HepG2 (cell line): ENCODE measurements at regions not wholly inside any gene's neighbourhood (a gene's known extent, or its start where the extent isn't known, plus 50 kb on each side); places are given as distances from the start of the nearest gene placed in this dataset.

Experiments used
- ATAC-seq: fragments of 200-7000 bp; cut with Tn5 transposase; 3 replicates; pipeline ENCODE4 v1.9.1; 2020; ENCODE audit warnings: mild to moderate bottlenecking, moderate library complexity
- BruUV-seq: library from RNA; stranded (reverse); fragments of 400-500 nt; replicated peaks from 2 replicates; lab custom pipeline; 2021; lab: Mats Ljungman, UMichigan
- CTCF ChIA-PET: fragments of 300-600 bp; formaldehyde crosslinking; extraction: SDS; loops from one replicate; lab custom pipeline; 2021; ENCODE audit warnings: low total read pairs, inconsistent platforms, low intra/inter-chr PET ratio; lab: Yijun Ruan, JAX
- POLR2A ChIA-PET: fragments of 350-600 bp; sonication (Branson Sonifier 250); formaldehyde crosslinking; loops from one replicate; lab custom pipeline; 2020; ENCODE audit warnings: antibody characterized with exemption, inconsistent platforms; lab: Yijun Ruan, JAX
- DNase-seq: peaks from one replicate; pipeline ENCODE4 v3.0.0-alpha.2; 2015; ENCODE audit warnings: low spot score
- FAIRE-seq: peaks from 3 replicates; lab custom pipeline; 2011; peaks lifted over from hg19 to GRCh38; lab: Jason Lieb, UNC
- H2AFZ ChIP-seq: one replicate; pipeline ENCODE4 v1.6.1; 2011; ENCODE audit warnings: low read length, inconsistent platforms
- H3K27ac ChIP-seq: fragments of 300-600 bp; 3 replicates; pipeline ENCODE4 v1.8.0; 2011; ENCODE audit warnings: mixed run types, mild to moderate bottlenecking, mixed read lengths, low read length, inconsistent platforms; ENCODE audit not compliant: insufficient read depth; ENCODE audit errors: extremely low read length
- H3K27me3 ChIP-seq, 2 experiments: fragments of 200-600 bp in 1 of 2; 2 replicates in 1 of 2; 3 replicates in 1 of 2; pipeline versions ENCODE4 v1.6.0 to v1.8.0; 2011; ENCODE audit warnings: low read length in 2 of 2, mild to moderate bottlenecking in 2 of 2, moderate library complexity in 2 of 2, inconsistent platforms in 1 of 2; ENCODE audit not compliant: insufficient read depth in 2 of 2, control insufficient read depth in 1 of 2
- H3K36me3 ChIP-seq, 2 experiments: fragments of 200-600 bp in 1 of 2; replicated peaks in 1 of 2; 2 replicates in 1 of 2; 3 replicates in 1 of 2; pipeline versions ENCODE4 v1.5.1 to v1.8.0; 2011; ENCODE audit warnings: low read length in 2 of 2, inconsistent platforms in 1 of 2; ENCODE audit not compliant: insufficient read depth in 2 of 2, control insufficient read depth in 1 of 2
- H3K4me1 ChIP-seq: 2 replicates; pipeline ENCODE4 v1.5.1; 2012; ENCODE audit warnings: low read length, inconsistent platforms; ENCODE audit not compliant: insufficient read depth
- H3K4me2 ChIP-seq: 2 replicates; pipeline ENCODE4 v1.6.0; 2011; ENCODE audit warnings: low read depth, low read length, inconsistent platforms
- H3K4me3 ChIP-seq, 3 experiments: fragments of 200-600 bp in 1 of 3; sonication (generic), shearing (Covaris generic) in 1 of 3; replicated peaks in 1 of 3; 2 replicates each; pipeline ENCODE4 v1.5.1; 2011 to 2016; ENCODE audit warnings: low read length in 3 of 3, inconsistent platforms in 2 of 3, low read depth in 2 of 3, mild to moderate bottlenecking in 2 of 3, control low read depth in 1 of 3, mixed read lengths in 1 of 3; ENCODE audit not compliant: insufficient read depth in 1 of 3
- H3K79me2 ChIP-seq: one replicate; pipeline ENCODE4 v1.6.1; 2011; ENCODE audit warnings: low read length, inconsistent platforms; ENCODE audit not compliant: insufficient read depth
- H3K9ac ChIP-seq: 2 replicates; pipeline ENCODE4 v1.6.0; 2011; ENCODE audit warnings: mild to moderate bottlenecking, low read depth, low read length, inconsistent platforms; ENCODE audit not compliant: insufficient read depth
- H3K9me3 ChIP-seq: 2 replicates; pipeline ENCODE4 v1.5.1; 2012; ENCODE audit warnings: mild to moderate bottlenecking, low read length
- H4K20me1 ChIP-seq: 2 replicates; pipeline ENCODE4 v1.6.0; 2011; ENCODE audit warnings: inconsistent platforms, mild to moderate bottlenecking, low read length, moderate library complexity; ENCODE audit not compliant: insufficient read depth
- CCAR2 ChIP-seq: fragments of 200-400 bp; formaldehyde crosslinking; optimal IDR thresholded peaks from 2 replicates; pipeline ENCODE3; 2018; ENCODE audit warnings: low read depth, mild to moderate bottlenecking, low read length, moderate library complexity
- GMEB1 ChIP-seq: sonication (generic); formaldehyde crosslinking; IDR thresholded peaks from 2 replicates; pipeline ENCODE4 v1.5.1; 2020; ENCODE audit warnings: missing genetic modification reagents, mild to moderate bottlenecking, borderline replicate concordance
- HNRNPK ChIP-seq: fragments of 200-400 bp; formaldehyde crosslinking; IDR thresholded peaks from 2 replicates; pipeline ENCODE4 v1.6.1; 2018; ENCODE audit warnings: low read length, low read depth, moderate library complexity, mild to moderate bottlenecking; ENCODE audit not compliant: poor library complexity, severe bottlenecking
- HOXA7 ChIP-seq: sonication (generic); formaldehyde crosslinking; IDR thresholded peaks from 2 replicates; pipeline ENCODE4 v1.8.1; 2022; ENCODE audit warnings: mild to moderate bottlenecking, missing genetic modification reagents, moderate library complexity
- PCBP1 ChIP-seq: fragments of 200-400 bp; formaldehyde crosslinking; IDR thresholded peaks from 2 replicates; pipeline ENCODE4 v1.6.1; 2017; ENCODE audit warnings: mild to moderate bottlenecking, low read depth, low read length, borderline replicate concordance
- POGK ChIP-seq: sonication (generic); formaldehyde crosslinking; conservative IDR thresholded peaks from 2 replicates; pipeline ENCODE4 v1.8.0; 2022; ENCODE audit warnings: mild to moderate bottlenecking, moderate library complexity, missing genetic modification reagents
- SNRNP70 ChIP-seq: fragments of 200-400 bp; formaldehyde crosslinking; IDR thresholded peaks from 2 replicates; pipeline ENCODE4 v1.6.1; 2017; ENCODE audit warnings: mild to moderate bottlenecking, low read depth, low read length, moderate library complexity
- TOE1 ChIP-seq: sonication (generic); formaldehyde crosslinking; IDR thresholded peaks from 2 replicates; pipeline ENCODE4 v1.4.0; 2020; ENCODE audit warnings: mild to moderate bottlenecking, missing genetic modification reagents
- ZFP90 ChIP-seq: sonication (generic); formaldehyde crosslinking; IDR thresholded peaks from 2 replicates; pipeline ENCODE4 v1.8.0; 2022; ENCODE audit warnings: missing genetic modification reagents, mild to moderate bottlenecking, inconsistent platforms, borderline replicate concordance
- ZFX ChIP-seq: sonication (generic); formaldehyde crosslinking; IDR thresholded peaks from 2 replicates; pipeline ENCODE4 v1.4.0; 2020; ENCODE audit warnings: mild to moderate bottlenecking, low read depth, missing genetic modification reagents, moderate library complexity
- ZMAT3 ChIP-seq: sonication (generic); formaldehyde crosslinking; conservative IDR thresholded peaks from 2 replicates; pipeline ENCODE4 v1.7.0; 2021; ENCODE audit warnings: missing genetic modification reagents
- ZNF335 ChIP-seq: sonication (generic); formaldehyde crosslinking; IDR thresholded peaks from 2 replicates; pipeline ENCODE4 v1.4.0; 2020; ENCODE audit warnings: missing genetic modification reagents
- WGBS: methylation state at CpG from one replicate; pipeline ENCODE4 v1.1.6; 2017; ENCODE audit warnings: low lambda C conversion rate; 5-methylcytosine and 5-hydroxymethylcytosine counted together
- in situ Hi-C: cut with HindIII; loops from 2 replicates; pipeline ENCODE4 v1.10.0; 2017; ENCODE audit warnings: low pct_unique_long_range_greater_than_20kb; ENCODE audit not compliant: extremely low pct_ligation_motif_present
- intact Hi-C: fragments of 100-400 bp; cut with micrococcal nuclease; formaldehyde crosslinking; loops from one replicate; pipeline ENCODE4 v1.10.0; 2022; ENCODE audit not compliant: unreplicated experiment
- TF ChIP-seq, protein P1 (sequence below): sonication (generic); formaldehyde crosslinking; conservative IDR thresholded peaks from 2 replicates; pipeline ENCODE4 v1.4.0; 2020; ENCODE audit warnings: missing genetic modification reagents

- in situ Hi-C loops = no loop called here
Measured at GRCh38 chr15:98536976-98537375, 111.4 kb upstream of the IGF1R start.

DNA sequence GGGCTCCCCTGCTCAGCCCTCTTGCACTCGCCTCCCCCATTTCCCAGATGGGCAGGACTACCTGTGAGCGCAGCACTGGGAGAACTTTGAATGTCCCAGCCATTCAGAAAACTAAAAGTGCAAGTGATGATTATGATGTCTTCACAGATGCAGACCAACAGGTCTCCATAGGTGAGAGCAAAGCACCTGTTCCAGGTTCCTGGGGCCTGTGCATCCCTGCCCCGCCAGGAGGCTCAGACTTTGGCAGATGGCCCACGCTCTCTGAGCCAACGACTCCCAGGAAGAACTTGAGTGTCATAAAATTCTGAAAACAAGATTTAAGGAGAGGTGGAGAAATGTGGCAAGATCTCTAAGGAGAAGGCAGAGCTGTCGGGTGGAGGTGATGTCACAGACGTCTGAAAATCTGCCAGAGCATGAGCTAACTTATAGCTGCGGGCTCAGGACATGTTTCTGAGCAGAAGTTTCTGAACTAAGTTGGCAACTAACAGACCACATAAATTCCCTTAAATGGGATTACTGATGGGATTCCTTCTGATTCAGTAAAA lies 110.8 kb upstream of the IGF1R start:
- no peak for FAIRE-seq
- no peak overlapping the region for H3K4me3 ChIP-seq
- no peak overlapping the region for H3K9ac ChIP-seq
- H3K4me2 ChIP-seq = no peak overlapping the region
- WGBS = 7% methylated on average over 8 of the region's 8 CpGs
- H3K9me3 ChIP-seq = no peaks in the 10 kb centered on the region
- intact Hi-C loops (no loop called here), in situ Hi-C loops (no loop called here)
- ChIA-PET POLR2A (no interaction called here), CTCF (no interaction called here)
- no peak overlapping the region for H3K27ac ChIP-seq
- no peaks in the 10 kb centered on the region for H3K36me3 ChIP-seq
- no TSS peak for BruUV-seq
- no peak for ATAC-seq
- peaks cover 0 to 38% of the 10 kb centered on the region in 2 experiments; a peak in 4 of 5 replicates for H3K27me3 ChIP-seq
- no peak overlapping the region for H2AFZ ChIP-seq
- no peaks in the 10 kb centered on the region for H3K4me1 ChIP-seq
- no peaks in the 10 kb centered on the region for H3K79me2 ChIP-seq
- no peaks in the 10 kb centered on the region for H4K20me1 ChIP-seq
- no peak for DNase-seq
- TF ChIP-seq ZNF335 (CRISPR knock-in tag) = no peak
- no peak for TF ChIP-seq SNRNP70
- TF ChIP-seq ZFP90 (CRISPR knock-in tag) = no peak
- no peak for TF ChIP-seq POGK
- no peak for TF ChIP-seq ZMAT3
- TF ChIP-seq, protein P1, sequence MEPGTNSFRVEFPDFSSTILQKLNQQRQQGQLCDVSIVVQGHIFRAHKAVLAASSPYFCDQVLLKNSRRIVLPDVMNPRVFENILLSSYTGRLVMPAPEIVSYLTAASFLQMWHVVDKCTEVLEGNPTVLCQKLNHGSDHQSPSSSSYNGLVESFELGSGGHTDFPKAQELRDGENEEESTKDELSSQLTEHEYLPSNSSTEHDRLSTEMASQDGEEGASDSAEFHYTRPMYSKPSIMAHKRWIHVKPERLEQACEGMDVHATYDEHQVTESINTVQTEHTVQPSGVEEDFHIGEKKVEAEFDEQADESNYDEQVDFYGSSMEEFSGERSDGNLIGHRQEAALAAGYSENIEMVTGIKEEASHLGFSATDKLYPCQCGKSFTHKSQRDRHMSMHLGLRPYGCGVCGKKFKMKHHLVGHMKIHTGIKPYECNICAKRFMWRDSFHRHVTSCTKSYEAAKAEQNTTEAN (CRISPR knock-in tag) = no peak
- no peak for TF ChIP-seq HOXA7 (CRISPR knock-in tag)
- TF ChIP-seq ZFX (CRISPR knock-in tag) = no peak
- no peak for TF ChIP-seq CCAR2
- no peak for TF ChIP-seq TOE1 (CRISPR knock-in tag)

More at GRCh38 chr15:98536976-98537375, 111.4 kb upstream of the IGF1R start:
- intact Hi-C loops = no loop called here
- BruUV-seq = no TSS peak
- WGBS = 0% methylated on average over 2 of the region's 2 CpGs
- DNase-seq (no peak), FAIRE-seq (no peak), ATAC-seq (no peak)
- Histone ChIP-seq H3K27me3 (peaks cover 0 to 38% of the 10 kb centered on the region in 2 experiments; a peak in 4 of 5 replicates), H3K27ac (no peak overlapping the region), H3K79me2 (no peaks in the 10 kb centered on the region), H3K9me3 (no peaks in the 10 kb centered on the region), H4K20me1 (no peaks in the 10 kb centered on the region), H3K36me3 (no peaks in the 10 kb centered on the region), H2AFZ (no peak overlapping the region), H3K4me3 (no peak overlapping the region), H3K9ac (no peak overlapping the region)
- ChIA-PET CTCF (no interaction called here), POLR2A (no interaction called here)
- peak; percentile 66; the same call in 1 of the 2 replicates for TF ChIP-seq PCBP1
- peak; percentile 95 for TF ChIP-seq HNRNPK
- TF ChIP-seq GMEB1 = no peak
- TF ChIP-seq, all 625 proteins: peak for 2
- Histone ChIP-seq H3K4me2 (no peak overlapping the region), H3K4me1 (no peaks in the 10 kb centered on the region)
